ENCODE measurements at regions not wholly inside any gene's neighbourhood (a gene's known extent, or its start where the extent isn't known, plus 50 kb on each side); places are given as distances from the start of the nearest gene placed in this dataset.
"Not testable (repeated sequence)": the region's sequence is repeated elsewhere in the genome, so short reads cannot be mapped to it uniquely, and the experiment has no call there.

DNA sequence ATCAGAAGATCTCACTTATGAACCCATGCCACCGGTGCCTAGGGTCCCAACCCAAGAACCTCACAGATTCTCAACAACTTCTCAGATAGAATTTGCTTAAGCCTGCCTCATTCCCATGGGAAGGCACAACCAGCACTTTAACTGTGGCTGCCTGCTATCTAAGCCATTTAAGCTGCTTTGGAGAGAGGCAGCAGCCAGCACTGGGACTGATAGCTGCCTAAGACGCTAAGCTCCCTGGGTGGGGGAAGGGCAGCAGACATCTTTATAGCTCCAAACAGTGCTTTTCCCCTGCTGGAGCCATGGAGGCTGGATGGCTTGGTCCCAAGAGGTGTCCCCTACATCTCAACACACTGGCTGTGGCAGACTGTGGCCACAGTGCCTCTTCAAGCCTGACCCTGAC lies 1268.6 kb downstream of the FAM133A start:
- no peak overlapping the region for H3K4me3 ChIP-seq
- TF ChIP-seq, protein P1, sequence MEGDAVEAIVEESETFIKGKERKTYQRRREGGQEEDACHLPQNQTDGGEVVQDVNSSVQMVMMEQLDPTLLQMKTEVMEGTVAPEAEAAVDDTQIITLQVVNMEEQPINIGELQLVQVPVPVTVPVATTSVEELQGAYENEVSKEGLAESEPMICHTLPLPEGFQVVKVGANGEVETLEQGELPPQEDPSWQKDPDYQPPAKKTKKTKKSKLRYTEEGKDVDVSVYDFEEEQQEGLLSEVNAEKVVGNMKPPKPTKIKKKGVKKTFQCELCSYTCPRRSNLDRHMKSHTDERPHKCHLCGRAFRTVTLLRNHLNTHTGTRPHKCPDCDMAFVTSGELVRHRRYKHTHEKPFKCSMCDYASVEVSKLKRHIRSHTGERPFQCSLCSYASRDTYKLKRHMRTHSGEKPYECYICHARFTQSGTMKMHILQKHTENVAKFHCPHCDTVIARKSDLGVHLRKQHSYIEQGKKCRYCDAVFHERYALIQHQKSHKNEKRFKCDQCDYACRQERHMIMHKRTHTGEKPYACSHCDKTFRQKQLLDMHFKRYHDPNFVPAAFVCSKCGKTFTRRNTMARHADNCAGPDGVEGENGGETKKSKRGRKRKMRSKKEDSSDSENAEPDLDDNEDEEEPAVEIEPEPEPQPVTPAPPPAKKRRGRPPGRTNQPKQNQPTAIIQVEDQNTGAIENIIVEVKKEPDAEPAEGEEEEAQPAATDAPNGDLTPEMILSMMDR (IDR thresholded peaks at IDR 0.05) = no peak
- H3K9me3 ChIP-seq = no peaks in the 10 kb centered on the region
- H3K27ac ChIP-seq = no peak overlapping the region
- intact Hi-C loops (cut with DNase I) = no loop called here
- no peaks in the 10 kb centered on the region for H3K27me3 ChIP-seq
- no peak for DNase-seq (ENCODE audit: low spot score in 2 of 2)
- H3K36me3 ChIP-seq = no peaks in the 10 kb centered on the region
- no peaks in the 10 kb centered on the region for H3K4me1 ChIP-seq

DNA sequence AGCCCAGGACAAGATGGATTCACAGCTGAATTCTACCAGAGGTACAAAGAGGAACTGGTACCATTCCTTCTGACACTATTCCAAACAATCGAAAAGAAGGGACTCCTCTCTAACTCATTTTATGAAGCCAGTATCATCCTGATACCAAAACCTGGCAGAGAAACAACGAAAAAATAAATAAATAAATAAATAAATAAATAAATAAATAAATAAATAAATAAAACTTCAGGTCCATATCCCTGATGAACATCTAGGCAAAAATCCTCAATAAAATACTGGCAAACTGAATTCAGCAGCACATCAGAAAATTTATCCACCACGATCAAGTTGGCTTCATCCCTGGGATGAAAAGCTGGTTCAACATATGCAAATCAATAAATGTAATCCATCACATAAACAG lies 1272.1 kb downstream of the FAM133A start:
- intact Hi-C loops (cut with DNase I); H3K36me3 ChIP-seq; H3K9me3 ChIP-seq; H3K27ac ChIP-seq; H3K27me3 ChIP-seq; DNase-seq (ENCODE audit: low spot score in 2 of 2); H3K4me1 ChIP-seq; H3K4me3 ChIP-seq: not testable (repeated sequence)

DNA sequence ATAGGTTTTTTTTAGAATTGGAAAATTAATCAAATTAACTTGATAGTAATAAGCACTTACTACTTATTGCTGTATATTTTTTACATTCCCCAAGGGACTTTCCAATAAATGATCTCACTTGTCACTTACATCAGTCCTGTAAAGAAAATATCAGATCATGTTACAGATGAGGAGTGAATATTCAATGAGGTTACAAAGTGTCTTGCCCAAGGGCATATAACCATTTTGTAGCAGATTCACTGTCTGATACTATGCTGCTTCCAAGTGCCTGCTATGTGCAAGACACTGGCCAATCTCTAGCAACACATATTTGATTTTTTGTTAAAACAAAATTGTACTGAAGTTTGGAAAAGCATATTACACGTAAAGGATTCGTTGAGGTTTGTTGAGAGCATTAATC lies 1287.7 kb downstream of the FAM133A start:
- Histone ChIP-seq H3K36me3 (no peaks in the 10 kb centered on the region), H3K4me1 (no peaks in the 10 kb centered on the region), H3K4me3 (no peak overlapping the region), H3K27ac (no peak overlapping the region), H3K27me3 (no peaks in the 10 kb centered on the region), H3K9me3 (no peaks in the 10 kb centered on the region)
- intact Hi-C loops (cut with DNase I) = no loop called here
- no peak for DNase-seq (ENCODE audit: low spot score in 2 of 2)
- TF ChIP-seq, protein P1 (IDR thresholded peaks at IDR 0.05) = no peak

DNA sequence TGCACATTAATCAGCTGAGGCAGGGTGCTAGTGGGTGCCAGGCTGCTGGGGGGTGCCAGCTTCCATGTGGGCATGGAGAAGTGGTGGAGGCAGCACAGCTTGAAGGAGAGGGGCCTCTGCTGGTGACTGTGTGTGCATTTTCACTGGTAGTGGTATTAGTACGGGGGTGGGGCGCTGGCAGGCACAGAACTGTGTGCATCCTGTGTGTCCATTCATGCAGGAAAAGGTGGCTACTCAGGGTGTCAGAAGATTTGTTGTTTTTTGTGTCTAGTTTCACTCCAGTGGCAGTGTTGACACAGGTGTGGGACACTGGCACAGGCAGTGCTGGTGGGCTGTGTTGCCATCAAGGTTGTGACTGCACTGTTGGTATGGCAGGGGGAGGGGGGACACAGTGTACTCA lies 1303.6 kb downstream of the FAM133A start:
- TF ChIP-seq, protein P1 (IDR thresholded peaks at IDR 0.05) = no peak
- Histone ChIP-seq H3K9me3 (no peaks in the 10 kb centered on the region), H3K4me3 (no peak overlapping the region), H3K27me3 (no peaks in the 10 kb centered on the region), H3K27ac (no peak overlapping the region), H3K36me3 (no peaks in the 10 kb centered on the region), H3K4me1 (no peaks in the 10 kb centered on the region)
- DNase-seq (ENCODE audit: low spot score in 2 of 2) = no peak
- intact Hi-C loops (cut with DNase I) = no loop called here

DNA sequence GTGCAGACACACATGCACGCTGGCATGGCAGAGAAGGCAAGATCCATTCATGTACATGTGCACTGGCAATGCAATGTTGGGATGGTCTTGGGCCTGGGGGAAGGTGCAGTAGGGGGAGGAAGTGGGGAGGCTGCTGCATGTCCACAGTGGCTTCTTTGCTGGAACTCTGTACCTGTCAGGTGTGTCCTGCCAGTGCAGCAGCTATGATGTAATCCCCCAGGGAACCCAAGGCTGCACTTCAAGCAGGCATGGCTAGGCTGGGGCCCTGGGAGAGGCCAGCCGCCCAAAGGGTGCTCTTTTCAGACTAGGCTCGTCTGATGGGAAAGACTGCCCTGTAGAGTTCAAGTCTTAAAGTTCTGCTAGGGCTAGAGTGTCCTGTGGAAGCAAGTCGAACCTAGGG lies 1304.0 kb downstream of the FAM133A start:
- DNase-seq (ENCODE audit: low spot score in 2 of 2) = no peak
- intact Hi-C loops (cut with DNase I) = no loop called here
- H3K27me3 ChIP-seq = no peaks in the 10 kb centered on the region

More for the DNA sequence above, 1304.0 kb downstream of the FAM133A start:
- H3K4me1 ChIP-seq = no peaks in the 10 kb centered on the region
- TF ChIP-seq, protein P1 (IDR thresholded peaks at IDR 0.05) = no peak
- no peak overlapping the region for H3K27ac ChIP-seq
- H3K36me3 ChIP-seq = no peaks in the 10 kb centered on the region
- no peaks in the 10 kb centered on the region for H3K9me3 ChIP-seq
- H3K4me3 ChIP-seq = no peak overlapping the region

Measured in ascending aorta (tissue), 2 donors.